ENCODE measurements at regions not wholly inside any gene's neighbourhood (a gene's known extent, or its start where the extent isn't known, plus 50 kb on each side); places are given as distances from the start of the nearest gene placed in this dataset.
A peak's percentile ranks its signal among the peaks of the same experiment; 100 is the strongest.

DNA sequence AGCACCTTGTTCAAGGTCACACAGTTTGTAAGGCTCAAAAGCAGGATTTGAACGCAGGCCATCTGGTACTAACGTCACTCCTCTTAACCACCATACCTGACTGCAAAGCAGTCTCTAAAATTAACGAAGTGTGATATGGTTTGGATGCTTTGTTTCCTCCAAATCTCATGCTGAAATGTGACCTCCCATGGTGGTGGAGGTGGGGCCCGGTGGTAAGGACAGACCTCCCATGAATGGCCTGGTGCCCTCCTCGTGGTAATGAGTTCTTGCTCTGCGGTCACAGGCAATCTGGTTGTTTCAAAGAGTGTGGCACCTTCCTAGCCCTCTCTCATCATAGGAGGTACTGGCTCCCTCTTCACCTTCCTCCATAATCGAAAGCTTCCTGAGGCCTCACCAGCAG lies 102.2 kb upstream of the BCL2L14 start:
- H3K4me1 Mint-ChIP-seq (ENCODE audit: low read depth) = no peaks in the 10 kb centered on the region
- H3K27ac Mint-ChIP-seq (ENCODE audit: unreplicated experiment) = no peak overlapping the region
- no peak overlapping the region for H3K4me3 Mint-ChIP-seq (ENCODE audit: unreplicated experiment)
- peaks cover 3% of the 10 kb centered on the region for H3K9me3 Mint-ChIP-seq (ENCODE audit: low read depth)
- H3K36me3 Mint-ChIP-seq (ENCODE audit: low read depth) = peaks cover 2% of the 10 kb centered on the region
- H3K27me3 Mint-ChIP-seq (ENCODE audit: low read depth) = no peaks in the 10 kb centered on the region
- no peak for DNase-seq (ENCODE audit: low spot score)
- TF ChIP-seq, protein P1, sequence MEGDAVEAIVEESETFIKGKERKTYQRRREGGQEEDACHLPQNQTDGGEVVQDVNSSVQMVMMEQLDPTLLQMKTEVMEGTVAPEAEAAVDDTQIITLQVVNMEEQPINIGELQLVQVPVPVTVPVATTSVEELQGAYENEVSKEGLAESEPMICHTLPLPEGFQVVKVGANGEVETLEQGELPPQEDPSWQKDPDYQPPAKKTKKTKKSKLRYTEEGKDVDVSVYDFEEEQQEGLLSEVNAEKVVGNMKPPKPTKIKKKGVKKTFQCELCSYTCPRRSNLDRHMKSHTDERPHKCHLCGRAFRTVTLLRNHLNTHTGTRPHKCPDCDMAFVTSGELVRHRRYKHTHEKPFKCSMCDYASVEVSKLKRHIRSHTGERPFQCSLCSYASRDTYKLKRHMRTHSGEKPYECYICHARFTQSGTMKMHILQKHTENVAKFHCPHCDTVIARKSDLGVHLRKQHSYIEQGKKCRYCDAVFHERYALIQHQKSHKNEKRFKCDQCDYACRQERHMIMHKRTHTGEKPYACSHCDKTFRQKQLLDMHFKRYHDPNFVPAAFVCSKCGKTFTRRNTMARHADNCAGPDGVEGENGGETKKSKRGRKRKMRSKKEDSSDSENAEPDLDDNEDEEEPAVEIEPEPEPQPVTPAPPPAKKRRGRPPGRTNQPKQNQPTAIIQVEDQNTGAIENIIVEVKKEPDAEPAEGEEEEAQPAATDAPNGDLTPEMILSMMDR (IDR thresholded peaks at IDR 0.05) = no peak

DNA sequence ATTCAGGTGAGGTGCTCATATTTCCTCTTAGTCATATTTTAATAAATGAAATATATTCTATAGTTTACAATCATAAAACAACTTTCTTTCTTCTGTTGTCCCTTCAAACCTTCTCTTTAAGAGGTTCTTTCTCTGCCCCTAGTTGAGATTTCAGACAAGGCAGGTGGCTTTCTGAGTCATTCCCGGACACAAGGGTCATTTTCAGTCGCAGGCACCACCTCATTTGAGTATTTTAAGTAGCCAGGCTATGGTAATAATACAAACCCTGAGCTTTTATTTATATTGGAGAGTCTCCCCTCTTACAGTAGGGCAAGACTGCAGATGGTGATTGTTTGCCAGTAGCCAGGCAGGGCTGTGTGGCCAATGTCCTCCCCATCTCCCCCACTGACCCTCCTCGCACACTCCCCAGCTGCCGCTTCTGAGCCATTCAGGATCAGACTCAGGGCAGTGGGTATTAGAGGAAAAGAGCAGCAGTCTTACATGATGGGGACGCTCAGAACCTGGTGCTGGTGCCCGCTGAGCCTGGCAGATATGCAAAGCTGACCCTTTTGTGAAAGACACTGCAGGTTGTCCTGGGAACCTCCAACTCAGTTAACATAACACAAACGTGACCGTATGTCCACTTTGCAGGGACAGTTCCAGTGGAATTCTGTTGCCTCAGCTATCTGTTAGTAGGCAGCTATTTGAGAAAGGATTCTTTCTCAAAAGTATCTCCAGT lies 101.1 kb upstream of the BCL2L14 start:
- H3K4me3 Mint-ChIP-seq (ENCODE audit: unreplicated experiment) = no peak overlapping the region
- H3K36me3 Mint-ChIP-seq (ENCODE audit: low read depth) = peaks cover 2% of the 10 kb centered on the region
- no peak for DNase-seq (ENCODE audit: low spot score)
- peaks cover 3% of the 10 kb centered on the region for H3K9me3 Mint-ChIP-seq (ENCODE audit: low read depth)
- H3K27ac Mint-ChIP-seq (ENCODE audit: unreplicated experiment) = no peak overlapping the region
- H3K27me3 Mint-ChIP-seq (ENCODE audit: low read depth) = no peaks in the 10 kb centered on the region
- no peaks in the 10 kb centered on the region for H3K4me1 Mint-ChIP-seq (ENCODE audit: low read depth)
- TF ChIP-seq, protein P1 (IDR thresholded peaks at IDR 0.05) = no peak

DNA sequence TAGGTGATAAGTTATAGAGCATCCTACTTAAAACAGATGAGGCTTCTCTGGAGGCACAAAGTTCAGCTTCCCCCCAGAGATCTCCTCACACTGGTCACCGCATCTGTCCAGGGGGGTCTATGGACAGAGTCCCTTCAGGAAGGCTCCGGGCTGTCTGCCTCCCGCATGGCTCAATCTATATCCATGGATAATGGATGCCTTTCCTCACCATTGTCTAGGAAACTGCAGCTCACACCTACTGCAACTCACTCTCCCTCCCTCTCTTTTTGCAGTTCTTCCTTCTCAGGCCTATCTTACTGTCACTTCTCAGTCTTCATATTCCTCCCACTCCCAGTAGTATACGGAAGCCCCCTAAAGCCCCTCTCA lies 100.6 kb upstream of the BCL2L14 start:
- no peak overlapping the region for H3K4me3 Mint-ChIP-seq (ENCODE audit: unreplicated experiment)
- no peak for DNase-seq (ENCODE audit: low spot score)
- peak overlapping the region; percentile 46 for H3K27ac Mint-ChIP-seq (ENCODE audit: unreplicated experiment)
- no peaks in the 10 kb centered on the region for H3K27me3 Mint-ChIP-seq (ENCODE audit: low read depth)
- H3K36me3 Mint-ChIP-seq (ENCODE audit: low read depth) = peaks cover 2% of the 10 kb centered on the region
- H3K4me1 Mint-ChIP-seq (ENCODE audit: low read depth) = no peaks in the 10 kb centered on the region
- peaks cover 3% of the 10 kb centered on the region for H3K9me3 Mint-ChIP-seq (ENCODE audit: low read depth)
- TF ChIP-seq, protein P1 (IDR thresholded peaks at IDR 0.05) = no peak

GRCh38 chr12:11973396-11973795 lies 97.3 kb upstream of the BCL2L14 start:
- Mint-ChIP-seq H3K27me3 (ENCODE audit: low read depth) (no peaks in the 10 kb centered on the region), H3K4me1 (ENCODE audit: low read depth) (no peaks in the 10 kb centered on the region), H3K9me3 (ENCODE audit: low read depth) (peaks cover 3% of the 10 kb centered on the region), H3K36me3 (ENCODE audit: low read depth) (peaks cover 2% of the 10 kb centered on the region), H3K27ac (ENCODE audit: unreplicated experiment) (no peak overlapping the region), H3K4me3 (ENCODE audit: unreplicated experiment) (no peak overlapping the region)
- TF ChIP-seq, protein P1 (IDR thresholded peaks at IDR 0.05) = no peak
- DNase-seq (ENCODE audit: low spot score) = no peak

DNA sequence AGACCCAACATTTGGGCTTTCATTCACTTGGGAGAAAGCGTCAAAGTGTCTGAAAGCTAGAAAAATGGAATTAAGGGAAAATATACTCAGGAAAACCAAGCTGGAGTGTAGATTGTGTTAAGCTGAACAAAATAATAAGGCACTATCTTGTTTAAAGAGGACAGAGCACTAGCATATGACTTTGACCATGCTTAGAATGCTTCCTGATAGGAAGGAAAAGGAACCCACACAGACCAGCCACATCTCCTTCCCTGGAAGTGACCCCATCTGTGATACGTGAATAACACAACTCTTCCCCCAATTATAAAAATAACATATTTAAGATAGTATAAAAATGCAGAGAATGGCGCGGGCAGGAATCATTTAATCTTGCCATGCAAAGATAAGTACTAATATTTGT lies 94.7 kb upstream of the BCL2L14 start:
- no peak overlapping the region for H3K4me3 Mint-ChIP-seq (ENCODE audit: unreplicated experiment)
- H3K27ac Mint-ChIP-seq (ENCODE audit: unreplicated experiment) = no peak overlapping the region
- H3K4me1 Mint-ChIP-seq (ENCODE audit: low read depth) = peaks cover 3% of the 10 kb centered on the region
- TF ChIP-seq, protein P1 (IDR thresholded peaks at IDR 0.05) = no peak
- H3K9me3 Mint-ChIP-seq (ENCODE audit: low read depth) = peaks cover 2% of the 10 kb centered on the region
- no peak for DNase-seq (ENCODE audit: low spot score)
- H3K27me3 Mint-ChIP-seq (ENCODE audit: low read depth) = no peaks in the 10 kb centered on the region
- no peaks in the 10 kb centered on the region for H3K36me3 Mint-ChIP-seq (ENCODE audit: low read depth)
